H1 (cell line): ENCODE measurements at regions not wholly inside any gene's neighbourhood (a gene's known extent, or its start where the extent isn't known, plus 50 kb on each side); places are given as distances from the start of the nearest gene placed in this dataset.

Experiments used
- CTCF ChIA-PET: fragments of 300-600 bp; sonication (Branson Sonifier 250); formaldehyde crosslinking; loops from one replicate; lab custom pipeline; 2021; ENCODE audit not compliant: partially characterized antibody; lab: Charles Lee
- POLR2A ChIA-PET: fragments of 300-600 bp; sonication (Branson Sonifier 250); formaldehyde crosslinking; loops from one replicate; lab custom pipeline; 2021; ENCODE audit warnings: inconsistent platforms; ENCODE audit not compliant: partially characterized antibody; lab: Charles Lee
- DNase-seq, 2 experiments: peaks; one replicate each; pipeline versions ENCODE4 v3.0.0 to v3.0.0-alpha.2; 2010 to 2022; ENCODE audit warnings: low spot score in 2 of 2, low read depth in 1 of 2, mixed read lengths in 1 of 2
- FAIRE-seq: peaks from 2 replicates; lab custom pipeline; 2011; peaks lifted over from hg19 to GRCh38; lab: Jason Lieb, UNC
- H2AFZ ChIP-seq: 2 replicates; pipeline ENCODE4 v1.8.1; 2012; ENCODE audit warnings: low read length, inconsistent platforms
- H2AK5ac ChIP-seq: 2 replicates; pipeline ENCODE4 v1.6.1; 2013; ENCODE audit warnings: low read depth, low read length
- H2BK120ac ChIP-seq: replicated peaks from 2 replicates; pipeline ENCODE3; 2013; ENCODE audit warnings: low read depth, low read length, inconsistent platforms
- H2BK12ac ChIP-seq: 2 replicates; pipeline ENCODE4 v1.6.1; 2013; ENCODE audit warnings: low read depth, low read length
- H2BK15ac ChIP-seq: 2 replicates; pipeline ENCODE4 v1.6.1; 2013; ENCODE audit warnings: low read length
- H2BK20ac ChIP-seq: 2 replicates; pipeline ENCODE4 v1.6.1; 2013; ENCODE audit warnings: low read length
- H2BK5ac ChIP-seq: 2 replicates; pipeline ENCODE4 v1.6.1; 2013; ENCODE audit warnings: low read depth, low read length
- H3K14ac ChIP-seq: 2 replicates; pipeline ENCODE4 v1.6.1; 2013; ENCODE audit warnings: inconsistent platforms; ENCODE audit not compliant: insufficient read length
- H3K18ac ChIP-seq: 2 replicates; pipeline ENCODE4 v1.6.1; 2013; ENCODE audit warnings: low read length; ENCODE audit errors: extremely low read depth
- H3K23ac ChIP-seq: 2 replicates; pipeline ENCODE4 v1.6.1; 2013; ENCODE audit warnings: inconsistent platforms; ENCODE audit not compliant: insufficient read length
- H3K23me2 ChIP-seq: 2 replicates; pipeline ENCODE4 v1.6.1; 2013; ENCODE audit warnings: low read depth, low read length
- H3K27ac ChIP-seq: 2 replicates; pipeline ENCODE4 v1.6.1; 2011; ENCODE audit warnings: low read depth, low read length, inconsistent platforms
- H3K27me3 ChIP-seq, 4 experiments: replicated peaks in 1 of 4; 1 replicate in 1 of 4; 2 replicates in 3 of 4; pipeline versions ENCODE4 v1.6.1 to v1.8.1; 2011 to 2013; ENCODE audit warnings: low read length in 3 of 4, mild to moderate bottlenecking in 3 of 4, inconsistent platforms in 2 of 4, mixed read lengths in 2 of 4, moderate library complexity in 1 of 4; ENCODE audit not compliant: control insufficient read depth in 3 of 4, insufficient read depth in 3 of 4; ENCODE audit errors: extremely low read depth in 1 of 4
- H3K36me3 ChIP-seq, 4 experiments: 2 replicates each; pipeline versions ENCODE4 v1.6.1 to v1.8.1; 2011 to 2013; ENCODE audit warnings: mild to moderate bottlenecking in 4 of 4, low read length in 3 of 4, moderate library complexity in 2 of 4, control low read depth in 1 of 4, inconsistent platforms in 1 of 4; ENCODE audit not compliant: insufficient read depth in 4 of 4, control insufficient read depth in 2 of 4
- H3K4ac ChIP-seq: replicated peaks from 2 replicates; pipeline ENCODE3; 2013; ENCODE audit warnings: low read length, low read depth, mixed read lengths, inconsistent platforms; ENCODE audit not compliant: insufficient read length
- H3K4me1 ChIP-seq, 4 experiments: replicated peaks in 1 of 4; 1 replicate in 1 of 4; 2 replicates in 3 of 4; pipeline versions ENCODE4 v1.6.1 to v1.8.1; 2011 to 2013; ENCODE audit warnings: low read length in 3 of 4, inconsistent platforms in 2 of 4, mixed read lengths in 1 of 4; ENCODE audit not compliant: insufficient read depth in 4 of 4, control insufficient read depth in 3 of 4
- H3K4me2 ChIP-seq, 2 experiments: 2 replicates each; pipeline versions ENCODE4 v1.6.1 to v1.8.1; 2011 to 2013; ENCODE audit warnings: low read depth in 2 of 2, low read length in 2 of 2, control low read depth in 1 of 2, inconsistent platforms in 1 of 2, mild to moderate bottlenecking in 1 of 2; ENCODE audit not compliant: insufficient read depth in 1 of 2
- H3K4me3 ChIP-seq, 4 experiments: fragments of 200-600, 300-600 bp in 1 of 4; sonication (generic), shearing (Covaris generic), sonication (Bioruptor Twin) in 1 of 4; 2 replicates each; pipeline versions ENCODE4 v1.5.1 to v1.8.1; 2011 to 2016; ENCODE audit warnings: low read length in 4 of 4, low read depth in 3 of 4, control low read depth in 2 of 4, inconsistent platforms in 2 of 4, mild to moderate bottlenecking in 2 of 4, mixed read lengths in 1 of 4, moderate library complexity in 1 of 4; ENCODE audit not compliant: insufficient read depth in 2 of 4; ENCODE audit errors: extremely low read depth in 1 of 4
- H3K56ac ChIP-seq: replicated peaks from 2 replicates; pipeline ENCODE3; 2013; ENCODE audit warnings: low read depth, mild to moderate bottlenecking, mixed read lengths, low read length, inconsistent platforms; ENCODE audit not compliant: insufficient read length
- H3K79me1 ChIP-seq: 2 replicates; pipeline ENCODE4 v1.6.1; 2013; ENCODE audit warnings: low read depth, low read length, control low read depth
- H3K79me2 ChIP-seq, 2 experiments: 2 replicates each; pipeline versions ENCODE4 v1.6.1 to v1.8.1; 2012 to 2013; ENCODE audit warnings: low read length in 2 of 2, mild to moderate bottlenecking in 2 of 2, inconsistent platforms in 1 of 2; ENCODE audit not compliant: insufficient read depth in 2 of 2, control insufficient read depth in 1 of 2
- H3K9ac ChIP-seq, 4 experiments: replicated peaks in 1 of 4; 1 replicate in 1 of 4; 2 replicates in 3 of 4; pipeline versions ENCODE4 v1.6.1 to v1.8.1; 2011 to 2013; ENCODE audit warnings: low read depth in 3 of 4, low read length in 3 of 4, control low read depth in 2 of 4, mild to moderate bottlenecking in 2 of 4, moderate library complexity in 2 of 4, inconsistent platforms in 1 of 4; ENCODE audit errors: extremely low read depth in 1 of 4
- H3K9me3 ChIP-seq, 2 experiments: 2 replicates each; pipeline versions ENCODE4 v1.6.1 to v1.8.1; 2012 to 2013; ENCODE audit warnings: mild to moderate bottlenecking in 2 of 2, moderate library complexity in 2 of 2, control low read depth in 1 of 2, inconsistent platforms in 1 of 2, low read depth in 1 of 2, low read length in 1 of 2, mixed read lengths in 1 of 2; ENCODE audit not compliant: insufficient read depth in 2 of 2
- H4K20me1 ChIP-seq, 2 experiments: replicated peaks in 1 of 2; 2 replicates each; pipeline versions ENCODE3 to v1.8.1; 2011 to 2013; ENCODE audit warnings: inconsistent platforms in 2 of 2, low read length in 2 of 2, mild to moderate bottlenecking in 1 of 2; ENCODE audit not compliant: insufficient read depth in 2 of 2, control insufficient read depth in 1 of 2
- H4K5ac ChIP-seq: 2 replicates; pipeline ENCODE4 v1.6.1; 2013; ENCODE audit warnings: low read length, low read depth, mixed read lengths, inconsistent platforms; ENCODE audit not compliant: insufficient read length
- H4K8ac ChIP-seq: 2 replicates; pipeline ENCODE4 v1.8.0; 2013; ENCODE audit warnings: mild to moderate bottlenecking, moderate library complexity, low read length, inconsistent platforms; ENCODE audit not compliant: insufficient read depth; ENCODE audit errors: extremely low read depth
- H4K91ac ChIP-seq: replicated peaks from 2 replicates; pipeline ENCODE3; 2013; ENCODE audit warnings: low read length, mixed read lengths, inconsistent platforms; ENCODE audit not compliant: insufficient read length
- RAD21 ChIP-seq, 2 experiments: IDR thresholded peaks in 1 of 2; conservative IDR thresholded peaks in 1 of 2; 2 replicates each; pipeline ENCODE4 v1.6.1; 2011; ENCODE audit warnings: low read depth in 2 of 2, low read length in 2 of 2, improper control_type of control experiment in 1 of 2, inconsistent platforms in 1 of 2, mild to moderate bottlenecking in 1 of 2, moderate library complexity in 1 of 2
- RNF2 ChIP-seq: fragments of 200-900, 300-1000 bp; sonication (generic); IDR thresholded peaks from 2 replicates; pipeline ENCODE4 v1.7.1; 2016; ENCODE audit warnings: borderline replicate concordance, low read depth, mild to moderate bottlenecking, antibody characterized with exemption, low read length; ENCODE audit not compliant: poor library complexity, severe bottlenecking; ENCODE audit errors: missing control alignments
- ZNF274 ChIP-seq: IDR thresholded peaks from 2 replicates; pipeline ENCODE4 v1.7.0; 2012; ENCODE audit warnings: low read length, borderline replicate concordance; ENCODE audit errors: extremely low read depth
- WGBS, 2 experiments: shearing (Covaris generic) in 1 of 2; methylation state at CpG; one replicate each; pipeline versions ENCODE4 v1.1.6 to v1.1.7; 2013 to 2015; ENCODE audit warnings: low lambda C conversion rate in 2 of 2, mixed read lengths in 2 of 2, inconsistent platforms in 1 of 2, low coverage in 1 of 2, missing lambda C conversion rate in 1 of 2; ENCODE audit not compliant: insufficient replicate concordance in 2 of 2, insufficient coverage in 1 of 2, insufficient read length in 1 of 2; ENCODE audit errors: extremely low coverage in 1 of 2, missing lambda C conversion rate in 1 of 2; 5-methylcytosine and 5-hydroxymethylcytosine counted together

DNA sequence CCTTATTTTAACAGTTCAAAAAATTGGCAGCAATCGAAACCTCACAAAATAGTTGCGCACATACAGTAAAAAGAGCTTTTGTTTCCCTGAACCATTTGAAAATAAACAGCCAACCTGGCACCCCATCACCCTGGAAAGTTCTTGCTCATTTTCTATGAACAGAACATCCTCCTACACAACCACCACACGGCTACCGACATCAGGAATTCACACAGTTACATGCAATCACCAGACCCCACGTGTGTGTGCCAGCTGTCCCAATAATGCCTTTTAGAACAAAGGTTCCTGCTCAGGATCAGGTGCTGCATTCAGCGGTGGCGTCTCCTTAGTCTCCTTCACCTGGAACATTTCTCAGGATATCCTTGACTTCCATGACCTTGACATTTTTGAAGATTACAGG lies 186.5 kb downstream of the KLF13 start:
- Histone ChIP-seq H2BK15ac (no peak overlapping the region), H3K4ac (no peak overlapping the region)
- CTCF ChIA-PET = interaction anchor here (1.1 kb wide), 1 partner anchor 8 kb away, joined by 4 read pairs; no protein-coding TSS in a partner anchor

More for the DNA sequence above, 186.5 kb downstream of the KLF13 start:
- Histone ChIP-seq H3K4me1 (no peaks in the 10 kb centered on the region), H2AK5ac (no peak overlapping the region), H4K20me1 (peaks cover 0 to 2% of the 10 kb centered on the region in 2 experiments), H3K79me1 (no peaks in the 10 kb centered on the region), H4K5ac (no peak overlapping the region), H3K18ac (no peak overlapping the region), H3K9ac (no peak overlapping the region), H3K23me2 (peaks cover 3% of the 10 kb centered on the region; the same call in 1 of the 2 replicates), H3K36me3 (no peaks in the 10 kb centered on the region), H3K23ac (no peak overlapping the region)
- no peak for TF ChIP-seq RNF2
- TF ChIP-seq RAD21 (IDR thresholded peaks at IDR 0.05 in 1 of 2, conservative IDR thresholded peaks at IDR 0.05 in 1 of 2; ENCODE audit: low read depth in 2 of 2, low read length in 2 of 2) = no peak
- no peak for TF ChIP-seq ZNF274
- TF ChIP-seq, all 59 proteins: peak for 0
- 93% methylated on average over 7 of the region's 7 CpGs; no CpG with 5 or more reads in 1 of the 2 experiments for WGBS, 2 experiments
- no peak overlapping the region for H2BK12ac ChIP-seq
- H4K8ac ChIP-seq = no peak overlapping the region
- POLR2A ChIA-PET = no interaction called here
- H3K27me3 ChIP-seq = no peaks in the 10 kb centered on the region
- H3K79me2 ChIP-seq = no peaks in the 10 kb centered on the region
- H4K91ac ChIP-seq = no peak overlapping the region
- H2AFZ ChIP-seq = no peak overlapping the region
- H2BK20ac ChIP-seq = no peak overlapping the region
- H3K4me3 ChIP-seq = no peak overlapping the region
- no peak overlapping the region for H3K27ac ChIP-seq
- no peaks in the 10 kb centered on the region for H3K9me3 ChIP-seq
- H3K4me2 ChIP-seq = no peak overlapping the region
- no peak for DNase-seq
- H3K14ac ChIP-seq = no peak overlapping the region
- H3K56ac ChIP-seq = no peak overlapping the region
- H2BK5ac ChIP-seq = no peak overlapping the region
- H2BK120ac ChIP-seq = no peak overlapping the region
- no peak for FAIRE-seq
